Breast epithelium (tissue), 4 donors: ENCODE measurements at regions not wholly inside any gene's neighbourhood (a gene's known extent, or its start where the extent isn't known, plus 50 kb on each side); places are given as distances from the start of the nearest gene placed in this dataset.

ENCODE experiments used
- DNase-seq, 2 donors: peaks; one replicate each; pipeline ENCODE4 v3.0.0-alpha.2; 2019; ENCODE audit warnings: low spot score in 2 of 2
- H3K27ac ChIP-seq, 2 donors: fragments of 200-600 bp; sonication (generic) in 1 of 2; one replicate each; pipeline ENCODE4 v1.5.1; 2016 to 2019; ENCODE audit warnings: mild to moderate bottlenecking in 1 of 2
- H3K27me3 ChIP-seq, 2 donors: fragments of 200-600 bp; sonication (generic) in 1 of 2; one replicate each; pipeline versions ENCODE4 v1.5.1 to v1.6.0; 2017 to 2019; ENCODE audit warnings: control low read depth in 1 of 2, mild to moderate bottlenecking in 1 of 2
- H3K36me3 ChIP-seq: fragments of 200-600 bp; one replicate; pipeline ENCODE4 v1.5.1; 2019
- H3K4me1 ChIP-seq, 2 donors: fragments of 200-600 bp; sonication (generic); one replicate each; pipeline ENCODE4 v1.5.1; 2016 to 2019; ENCODE audit warnings: control low read depth in 1 of 2
- H3K4me3 ChIP-seq, 3 donors: fragments of 200-600 bp; sonication (generic); 1 replicate in 2 of 3; 2 replicates in 1 of 3; pipeline ENCODE4 v1.5.1; 2016 to 2019; ENCODE audit warnings: mild to moderate bottlenecking in 3 of 3, moderate library complexity in 2 of 3
- H3K9me3 ChIP-seq, 2 donors: fragments of 200-600 bp; sonication (generic) in 1 of 2; one replicate each; pipeline ENCODE4 v1.5.1; 2016 to 2019; ENCODE audit warnings: control low read depth in 1 of 2
- CTCF ChIP-seq, 3 donors: fragments of 450-650 bp; IDR thresholded peaks; one replicate each; pipeline ENCODE4 v1.5.1; 2016 to 2017; ENCODE audit warnings: antibody characterized with exemption in 3 of 3, mild to moderate bottlenecking in 3 of 3, moderate library complexity in 3 of 3
- POLR2A ChIP-seq: fragments of 450-650 bp; IDR thresholded peaks from one replicate; pipeline ENCODE4 v1.6.1; 2016; ENCODE audit warnings: antibody characterized with exemption, mild to moderate bottlenecking, moderate library complexity
- POLR2AphosphoS5 ChIP-seq, 3 donors: sonication (generic); formaldehyde crosslinking; IDR thresholded peaks; one replicate each; pipeline ENCODE4 v1.6.1; 2017; ENCODE audit warnings: antibody characterized with exemption in 3 of 3
- intact Hi-C: fragments of 100-400 bp; cut with DNase I; formaldehyde crosslinking; loops from one replicate; pipeline ENCODE4 v1.15.1; 2023; ENCODE audit warnings: low total_unique reads

GRCh38 chr14:82084813-82085212, 551.2 kb upstream of the SEL1L start:
- no peaks in the 10 kb centered on the region for H3K27me3 ChIP-seq
- no peak overlapping the region for H3K4me3 ChIP-seq
- H3K9me3 ChIP-seq, result no peaks in the 10 kb centered on the region
- no peak overlapping the region for H3K27ac ChIP-seq
- TF ChIP-seq CTCF (IDR thresholded peaks at IDR 0.05) (no peak), POLR2A (no peak), POLR2AphosphoS5 (IDR thresholded peaks at IDR 0.05) (no peak)
- DNase-seq, result no peak
- no peaks in the 10 kb centered on the region for H3K4me1 ChIP-seq
- intact Hi-C loops, result no loop called here
- H3K36me3 ChIP-seq, result no peaks in the 10 kb centered on the region

- H3K4me3 ChIP-seq, result no peak overlapping the region
- intact Hi-C loops, result no loop called here
- DNase-seq, result no peak
- no peaks in the 10 kb centered on the region for H3K36me3 ChIP-seq
- H3K9me3 ChIP-seq, result no peaks in the 10 kb centered on the region
- H3K27ac ChIP-seq, result no peak overlapping the region
- TF ChIP-seq POLR2AphosphoS5 (IDR thresholded peaks at IDR 0.05), result no peak
- no peak for TF ChIP-seq CTCF (IDR thresholded peaks at IDR 0.05)
- TF ChIP-seq POLR2A, result no peak
- H3K4me1 ChIP-seq, result no peaks in the 10 kb centered on the region
- H3K27me3 ChIP-seq, result no peaks in the 10 kb centered on the region
These were observed 557.4 kb upstream of the SEL1L start for GRCh38 chr14:82091097-82091496.

GRCh38 chr14:82094829-82095345, 561.2 kb upstream of the SEL1L start:
- DNase-seq, result no peak
- TF ChIP-seq CTCF (IDR thresholded peaks at IDR 0.05), result no peak
- TF ChIP-seq POLR2A, result no peak
- no peak for TF ChIP-seq POLR2AphosphoS5 (IDR thresholded peaks at IDR 0.05)
- H3K27me3 ChIP-seq, result no peaks in the 10 kb centered on the region
- no peaks in the 10 kb centered on the region for H3K4me1 ChIP-seq
- intact Hi-C loops, result no loop called here
- H3K4me3 ChIP-seq, result no peak overlapping the region
- H3K9me3 ChIP-seq, result no peaks in the 10 kb centered on the region
- H3K36me3 ChIP-seq, result no peaks in the 10 kb centered on the region
- no peak overlapping the region for H3K27ac ChIP-seq

GRCh38 chr14:82104013-82104412, 570.4 kb upstream of the SEL1L start:
- TF ChIP-seq CTCF (IDR thresholded peaks at IDR 0.05) (no peak), POLR2AphosphoS5 (IDR thresholded peaks at IDR 0.05) (no peak), POLR2A (no peak)
- H3K27ac ChIP-seq, result no peak overlapping the region
- no peak overlapping the region for H3K4me3 ChIP-seq
- no peaks in the 10 kb centered on the region for H3K36me3 ChIP-seq
- intact Hi-C loops, result no loop called here
- no peaks in the 10 kb centered on the region for H3K4me1 ChIP-seq
- H3K27me3 ChIP-seq, result no peaks in the 10 kb centered on the region
- DNase-seq, result no peak
- H3K9me3 ChIP-seq, result no peaks in the 10 kb centered on the region

- Histone ChIP-seq H3K27me3 (no peaks in the 10 kb centered on the region), H3K9me3 (peaks cover 0 to 2% of the 10 kb centered on the region in 2 donors), H3K27ac (no peak overlapping the region), H3K4me3 (no peak overlapping the region), H3K4me1 (no peaks in the 10 kb centered on the region), H3K36me3 (no peaks in the 10 kb centered on the region)
- intact Hi-C loops, result no loop called here
- no peak for TF ChIP-seq POLR2A
- TF ChIP-seq POLR2AphosphoS5 (IDR thresholded peaks at IDR 0.05), result no peak
- TF ChIP-seq CTCF (IDR thresholded peaks at IDR 0.05), result no peak
- no peak for DNase-seq
These were observed 578.7 kb upstream of the SEL1L start for GRCh38 chr14:82112210-82112839.
